GM23338 (cell line): ENCODE measurements at regions not wholly inside any gene's neighbourhood (a gene's known extent, or its start where the extent isn't known, plus 50 kb on each side); places are given as distances from the start of the nearest gene placed in this dataset.

Experiments used
- ATAC-seq: fragments of 200-7000 bp; cut with Tn5 transposase; 3 replicates; pipeline ENCODE4 v1.9.1; 2020
- DNase-seq: peaks from one replicate; pipeline ENCODE4 v3.0.0-alpha.2; 2015; ENCODE audit warnings: low spot score
- H2AFZ ChIP-seq: fragments of 200-600 bp; sonication (generic); 2 replicates; pipeline ENCODE4 v1.8.0; 2016; ENCODE audit warnings: antibody characterized with exemption, mild to moderate bottlenecking, moderate library complexity
- H3F3A ChIP-seq: fragments of 200-600 bp; sonication (generic); replicated peaks from 2 replicates; pipeline ENCODE4 v1.8.0; 2017; ENCODE audit warnings: antibody characterized with exemption, mixed run types, low read depth
- H3K27ac ChIP-seq: fragments of 200-600 bp; sonication (generic); 2 replicates; pipeline ENCODE4 v1.6.1; 2016; ENCODE audit warnings: low read depth
- H3K27me3 ChIP-seq: fragments of 200-600 bp; sonication (generic); 2 replicates; pipeline ENCODE4 v1.8.0; 2016; ENCODE audit warnings: mild to moderate bottlenecking, mixed run types, moderate library complexity; ENCODE audit not compliant: insufficient read depth
- H3K36me3 ChIP-seq: fragments of 200-600 bp; sonication (generic); 2 replicates; pipeline ENCODE4 v1.8.0; 2016; ENCODE audit warnings: mild to moderate bottlenecking; ENCODE audit not compliant: insufficient read depth
- H3K4me1 ChIP-seq: fragments of 200-600 bp; sonication (generic); 2 replicates; pipeline ENCODE4 v1.8.0; 2016; ENCODE audit warnings: mild to moderate bottlenecking, moderate library complexity; ENCODE audit not compliant: insufficient read depth
- H3K4me2 ChIP-seq: fragments of 200-600 bp; sonication (generic); 2 replicates; pipeline ENCODE4 v1.7.1; 2017; ENCODE audit warnings: mixed run types
- H3K4me3 ChIP-seq: fragments of 200-600 bp; sonication (generic); 2 replicates; pipeline ENCODE4 v1.6.1; 2016; ENCODE audit warnings: mixed run types
- H3K79me2 ChIP-seq: fragments of 200-600 bp; sonication (generic); replicated peaks from 2 replicates; pipeline ENCODE4 v1.8.0; 2017; ENCODE audit warnings: mild to moderate bottlenecking; ENCODE audit not compliant: insufficient read depth
- H3K9me2 ChIP-seq: fragments of 200-600 bp; sonication (generic); 2 replicates; pipeline ENCODE4 v1.8.0; 2017; ENCODE audit not compliant: insufficient read depth
- H4K20me1 ChIP-seq: fragments of 200-600 bp; sonication (generic); replicated peaks from 2 replicates; pipeline ENCODE4 v1.8.0; 2017; ENCODE audit warnings: mild to moderate bottlenecking; ENCODE audit not compliant: insufficient read depth
- H3K27ac Mint-ChIP-seq: 2 replicates; pipeline ENCODE4 v1.8.0; 2020; ENCODE audit warnings: inconsistent platforms, mild to moderate bottlenecking, moderate library complexity, mixed read lengths
- H3K27me3 Mint-ChIP-seq: 3 replicates; pipeline ENCODE4 v1.8.0; 2022; ENCODE audit warnings: low read depth, mild to moderate bottlenecking, moderate library complexity, mixed read lengths, inconsistent platforms; ENCODE audit not compliant: insufficient read depth, poor library complexity
- H3K36me3 Mint-ChIP-seq: 3 replicates; pipeline ENCODE4 v1.8.0; 2021; ENCODE audit warnings: low read depth, mild to moderate bottlenecking, inconsistent platforms, moderate library complexity, mixed read lengths
- H3K4me1 Mint-ChIP-seq: 3 replicates; pipeline ENCODE4 v1.8.0; 2020; ENCODE audit warnings: mild to moderate bottlenecking, inconsistent platforms, mixed read lengths
- H3K4me3 Mint-ChIP-seq: 3 replicates; pipeline ENCODE4 v1.8.0; 2021; ENCODE audit warnings: moderate library complexity, mild to moderate bottlenecking, inconsistent platforms, mixed read lengths
- H3K9me3 Mint-ChIP-seq: 3 replicates; pipeline ENCODE4 v1.8.0; 2020; ENCODE audit warnings: moderate library complexity, mild to moderate bottlenecking, inconsistent platforms, mixed read lengths
- CREB1 ChIP-seq: fragments of 250-450 bp; sonication (Bioruptor Pico); IDR thresholded peaks from 2 replicates; pipeline ENCODE4 v1.5.0; 2020; ENCODE audit warnings: low read depth, mild to moderate bottlenecking, moderate library complexity
- NANOG ChIP-seq: IDR thresholded peaks from 2 replicates; pipeline ENCODE4 v1.6.1; 2016; ENCODE audit warnings: antibody characterized with exemption, borderline replicate concordance
- POLR2AphosphoS5 ChIP-seq: IDR thresholded peaks from 2 replicates; pipeline ENCODE4 v1.6.1; 2016; ENCODE audit warnings: antibody characterized with exemption, low read depth
- REST ChIP-seq: IDR thresholded peaks from one replicate; pipeline ENCODE4 v1.6.1; 2018; ENCODE audit warnings: antibody characterized with exemption; ENCODE audit not compliant: unreplicated experiment
- STAT1 ChIP-seq: IDR thresholded peaks from one replicate; pipeline ENCODE4 v1.6.1; 2016; ENCODE audit warnings: antibody characterized with exemption; ENCODE audit not compliant: unreplicated experiment
- ZNF114 ChIP-seq: fragments of 250-450 bp; sonication (Bioruptor Pico); IDR thresholded peaks from 2 replicates; pipeline ENCODE4 v1.5.0; 2020; ENCODE audit warnings: mild to moderate bottlenecking, moderate library complexity
- ZNF331 ChIP-seq: fragments of 250-450 bp; sonication (Bioruptor Pico); IDR thresholded peaks from 2 replicates; pipeline ENCODE4 v1.5.0; 2020; ENCODE audit warnings: low read depth, mild to moderate bottlenecking, moderate library complexity
- ZNF462 ChIP-seq: fragments of 250-450 bp; sonication (Bioruptor Pico); IDR thresholded peaks from 2 replicates; pipeline ENCODE4 v1.5.0; 2020; ENCODE audit warnings: mild to moderate bottlenecking, moderate library complexity
- TF ChIP-seq, protein P1 (sequence below): IDR thresholded peaks from 2 replicates; pipeline ENCODE4 v1.6.1; 2016; ENCODE audit warnings: antibody characterized with exemption
- TF ChIP-seq, protein P2 (sequence below), 2 experiments: fragments of 200-600 bp in 1 of 2; sonication (generic) in 1 of 2; conservative IDR thresholded peaks; 2 replicates each; pipeline versions ENCODE4 v1.5.1 to v1.6.1; 2016 to 2017; ENCODE audit warnings: antibody characterized with exemption in 2 of 2, low read depth in 2 of 2, mild to moderate bottlenecking in 2 of 2, moderate library complexity in 1 of 2

DNA sequence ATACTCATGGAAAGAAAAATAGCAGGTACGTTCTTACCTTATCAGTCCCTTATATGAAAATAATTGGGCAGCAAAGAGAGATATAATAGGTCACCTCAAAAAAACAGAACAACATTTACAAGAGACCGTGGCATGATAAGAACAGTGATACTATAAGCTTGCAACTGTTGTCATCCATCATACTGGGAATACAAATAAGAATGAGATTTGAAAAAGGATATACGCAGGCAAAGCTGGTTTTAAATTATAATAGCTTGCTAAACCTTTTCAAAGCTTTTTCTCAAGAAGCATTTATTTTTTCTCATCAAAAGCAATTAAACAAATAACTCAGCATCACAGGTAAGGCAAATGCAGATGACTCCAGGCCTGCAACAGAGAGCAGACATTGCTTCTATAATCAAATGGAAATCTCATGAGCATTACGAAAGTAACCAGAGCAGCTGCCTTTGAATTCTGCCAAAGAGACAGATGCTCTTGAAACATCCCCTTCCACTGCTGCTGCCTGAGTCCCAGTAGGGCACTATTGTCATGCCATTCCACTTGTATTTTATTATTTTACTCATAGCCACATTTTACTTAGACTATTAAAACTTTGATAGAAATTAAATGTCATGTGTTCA, 620.6 kb upstream of the GNPDA2 start:
- Mint-ChIP-seq H3K27me3 (no peaks in the 10 kb centered on the region), H3K36me3 (no peaks in the 10 kb centered on the region; the same call in 2 of the 3 replicates), H3K4me1 (no peaks in the 10 kb centered on the region; the same call in 2 of the 3 replicates), H3K4me3 (no peak overlapping the region), H3K27ac (no peak overlapping the region), H3K9me3 (peaks cover 48% of the 10 kb centered on the region)
- Histone ChIP-seq H3K4me1 (peaks cover 8% of the 10 kb centered on the region; the same call in 1 of the 2 replicates), H3K4me3 (no peak overlapping the region), H3K27ac (no peak overlapping the region), H3K4me2 (no peak overlapping the region), H4K20me1 (no peaks in the 10 kb centered on the region), H3F3A (no peaks in the 10 kb centered on the region), H2AFZ (no peak overlapping the region), H3K9me2 (no peaks in the 10 kb centered on the region), H3K79me2 (no peaks in the 10 kb centered on the region), H3K36me3 (no peaks in the 10 kb centered on the region), H3K27me3 (no peaks in the 10 kb centered on the region)
- DNase-seq (peak; percentile 30), ATAC-seq (no peak)
- TF ChIP-seq ZNF462 (CRISPR knock-in tag) (no peak), ZNF114 (CRISPR knock-in tag) (no peak), ZNF331 (CRISPR knock-in tag) (no peak), REST (no peak), STAT1 (no peak), POLR2AphosphoS5 (no peak), CREB1 (no peak), NANOG (no peak)
- TF ChIP-seq, protein P1, sequence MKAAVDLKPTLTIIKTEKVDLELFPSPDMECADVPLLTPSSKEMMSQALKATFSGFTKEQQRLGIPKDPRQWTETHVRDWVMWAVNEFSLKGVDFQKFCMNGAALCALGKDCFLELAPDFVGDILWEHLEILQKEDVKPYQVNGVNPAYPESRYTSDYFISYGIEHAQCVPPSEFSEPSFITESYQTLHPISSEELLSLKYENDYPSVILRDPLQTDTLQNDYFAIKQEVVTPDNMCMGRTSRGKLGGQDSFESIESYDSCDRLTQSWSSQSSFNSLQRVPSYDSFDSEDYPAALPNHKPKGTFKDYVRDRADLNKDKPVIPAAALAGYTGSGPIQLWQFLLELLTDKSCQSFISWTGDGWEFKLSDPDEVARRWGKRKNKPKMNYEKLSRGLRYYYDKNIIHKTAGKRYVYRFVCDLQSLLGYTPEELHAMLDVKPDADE: no peak
- TF ChIP-seq, protein P2, sequence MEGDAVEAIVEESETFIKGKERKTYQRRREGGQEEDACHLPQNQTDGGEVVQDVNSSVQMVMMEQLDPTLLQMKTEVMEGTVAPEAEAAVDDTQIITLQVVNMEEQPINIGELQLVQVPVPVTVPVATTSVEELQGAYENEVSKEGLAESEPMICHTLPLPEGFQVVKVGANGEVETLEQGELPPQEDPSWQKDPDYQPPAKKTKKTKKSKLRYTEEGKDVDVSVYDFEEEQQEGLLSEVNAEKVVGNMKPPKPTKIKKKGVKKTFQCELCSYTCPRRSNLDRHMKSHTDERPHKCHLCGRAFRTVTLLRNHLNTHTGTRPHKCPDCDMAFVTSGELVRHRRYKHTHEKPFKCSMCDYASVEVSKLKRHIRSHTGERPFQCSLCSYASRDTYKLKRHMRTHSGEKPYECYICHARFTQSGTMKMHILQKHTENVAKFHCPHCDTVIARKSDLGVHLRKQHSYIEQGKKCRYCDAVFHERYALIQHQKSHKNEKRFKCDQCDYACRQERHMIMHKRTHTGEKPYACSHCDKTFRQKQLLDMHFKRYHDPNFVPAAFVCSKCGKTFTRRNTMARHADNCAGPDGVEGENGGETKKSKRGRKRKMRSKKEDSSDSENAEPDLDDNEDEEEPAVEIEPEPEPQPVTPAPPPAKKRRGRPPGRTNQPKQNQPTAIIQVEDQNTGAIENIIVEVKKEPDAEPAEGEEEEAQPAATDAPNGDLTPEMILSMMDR (conservative IDR thresholded peaks at IDR 0.05; ENCODE audit: low read depth in 2 of 2): no peak
